Type B pancreatic cell (in vitro differentiated cells): ENCODE measurements at regions not wholly inside any gene's neighbourhood (a gene's known extent, or its start where the extent isn't known, plus 50 kb on each side); places are given as distances from the start of the nearest gene placed in this dataset.

ENCODE experiments used
- DNase-seq: peaks from one replicate; pipeline ENCODE4 v3.0.0; 2021; ENCODE audit warnings: mixed read lengths; ENCODE audit not compliant: unreplicated experiment; ENCODE audit errors: extremely low spot score
- H3K27ac Mint-ChIP-seq: 2 replicates; pipeline ENCODE4 v1.8.0; 2021; ENCODE audit warnings: mild to moderate bottlenecking, mixed read lengths
- H3K27me3 Mint-ChIP-seq: 2 replicates; pipeline ENCODE4 v1.8.0; 2021; ENCODE audit warnings: mixed read lengths
- H3K36me3 Mint-ChIP-seq: 2 replicates; pipeline ENCODE4 v1.8.0; 2021; ENCODE audit warnings: mixed read lengths
- H3K4me1 Mint-ChIP-seq: one replicate; pipeline ENCODE4 v1.8.0; 2021; ENCODE audit warnings: mixed read lengths; ENCODE audit not compliant: unreplicated experiment
- H3K4me3 Mint-ChIP-seq: 2 replicates; pipeline ENCODE4 v1.8.0; 2021; ENCODE audit warnings: mild to moderate bottlenecking, mixed read lengths
- H3K9me3 Mint-ChIP-seq: 2 replicates; pipeline ENCODE4 v1.8.0; 2021; ENCODE audit warnings: mixed read lengths
- TF ChIP-seq, protein P1 (sequence below): fragments of 200-600 bp; sonication (generic); conservative IDR thresholded peaks from 2 replicates; pipeline ENCODE4 v1.5.0; 2021; ENCODE audit warnings: antibody characterized with exemption, mild to moderate bottlenecking

DNA sequence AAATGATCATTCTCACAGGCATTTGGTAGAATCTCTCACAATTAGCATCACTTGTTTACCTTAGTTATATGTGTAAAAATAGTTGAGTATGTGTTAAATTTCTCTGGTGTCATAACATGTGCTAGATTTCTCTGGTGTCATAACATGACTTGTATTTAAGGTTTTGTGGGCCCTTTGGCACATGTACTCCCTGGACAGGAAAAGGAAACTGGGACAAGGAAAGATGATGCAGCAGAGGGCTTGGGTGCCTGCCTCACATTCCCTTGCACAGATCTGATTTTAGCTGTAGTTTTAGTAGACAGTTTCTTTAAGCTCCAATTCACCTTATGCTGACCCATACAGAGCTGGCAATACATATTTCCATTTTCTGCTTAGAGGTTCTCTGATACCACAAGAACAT is 726.0 kb downstream of the C4orf33 start:
- Mint-ChIP-seq H3K27ac (no peak overlapping the region), H3K4me3 (no peak overlapping the region), H3K27me3 (no peaks in the 10 kb centered on the region), H3K36me3 (no peaks in the 10 kb centered on the region), H3K4me1 (peaks cover 3% of the 10 kb centered on the region), H3K9me3 (peaks cover 4% of the 10 kb centered on the region)
- DNase-seq = no peak
- TF ChIP-seq, protein P1, sequence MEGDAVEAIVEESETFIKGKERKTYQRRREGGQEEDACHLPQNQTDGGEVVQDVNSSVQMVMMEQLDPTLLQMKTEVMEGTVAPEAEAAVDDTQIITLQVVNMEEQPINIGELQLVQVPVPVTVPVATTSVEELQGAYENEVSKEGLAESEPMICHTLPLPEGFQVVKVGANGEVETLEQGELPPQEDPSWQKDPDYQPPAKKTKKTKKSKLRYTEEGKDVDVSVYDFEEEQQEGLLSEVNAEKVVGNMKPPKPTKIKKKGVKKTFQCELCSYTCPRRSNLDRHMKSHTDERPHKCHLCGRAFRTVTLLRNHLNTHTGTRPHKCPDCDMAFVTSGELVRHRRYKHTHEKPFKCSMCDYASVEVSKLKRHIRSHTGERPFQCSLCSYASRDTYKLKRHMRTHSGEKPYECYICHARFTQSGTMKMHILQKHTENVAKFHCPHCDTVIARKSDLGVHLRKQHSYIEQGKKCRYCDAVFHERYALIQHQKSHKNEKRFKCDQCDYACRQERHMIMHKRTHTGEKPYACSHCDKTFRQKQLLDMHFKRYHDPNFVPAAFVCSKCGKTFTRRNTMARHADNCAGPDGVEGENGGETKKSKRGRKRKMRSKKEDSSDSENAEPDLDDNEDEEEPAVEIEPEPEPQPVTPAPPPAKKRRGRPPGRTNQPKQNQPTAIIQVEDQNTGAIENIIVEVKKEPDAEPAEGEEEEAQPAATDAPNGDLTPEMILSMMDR = no peak

DNA sequence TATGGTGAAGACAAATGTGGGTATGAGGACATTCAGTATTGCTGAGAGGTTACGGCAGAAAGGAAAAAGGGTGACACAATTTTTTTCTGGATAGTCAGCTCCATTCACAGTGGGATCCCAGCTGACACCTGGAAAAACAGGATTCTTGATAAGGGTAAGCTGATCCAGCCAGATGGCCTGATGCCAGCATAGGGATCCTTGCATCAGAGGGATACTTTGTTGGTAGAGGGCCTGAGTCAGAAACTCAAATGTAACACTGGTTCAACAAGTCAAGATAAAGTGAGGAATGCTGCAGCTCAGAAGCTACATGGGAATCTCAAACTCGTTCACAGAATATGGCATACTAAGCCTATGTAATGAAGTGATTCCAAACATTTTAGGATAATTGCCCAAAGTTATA is 726.7 kb downstream of the C4orf33 start:
- Mint-ChIP-seq H3K27me3 (no peaks in the 10 kb centered on the region), H3K36me3 (no peaks in the 10 kb centered on the region), H3K4me3 (no peak overlapping the region), H3K9me3 (peaks cover 4% of the 10 kb centered on the region), H3K4me1 (peaks cover 3% of the 10 kb centered on the region), H3K27ac (no peak overlapping the region)
- TF ChIP-seq, protein P1 = no peak
- no peak for DNase-seq

DNA sequence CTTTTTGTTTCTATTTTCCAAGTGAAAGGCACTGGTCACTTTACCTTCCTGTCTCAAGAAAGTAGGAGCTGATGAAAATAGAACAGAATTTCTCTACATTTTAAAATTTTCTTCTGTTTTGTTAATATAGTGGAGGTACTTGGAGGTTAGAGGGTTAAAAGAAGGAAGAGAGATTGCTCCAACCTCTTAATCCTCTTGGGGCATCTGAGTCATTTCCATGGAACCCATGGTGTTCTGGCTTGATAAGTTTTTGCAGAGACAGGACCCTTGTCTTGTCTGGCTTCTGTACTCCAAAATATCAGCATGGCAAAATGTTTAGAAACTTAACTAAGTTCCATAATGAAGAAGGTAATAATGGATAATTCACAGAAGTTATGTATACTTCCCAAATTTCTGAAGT is 727.2 kb downstream of the C4orf33 start:
- no peak for DNase-seq
- H3K36me3 Mint-ChIP-seq = no peaks in the 10 kb centered on the region
- TF ChIP-seq, protein P1 = no peak
- H3K4me1 Mint-ChIP-seq = peaks cover 3% of the 10 kb centered on the region
- no peaks in the 10 kb centered on the region for H3K27me3 Mint-ChIP-seq
- H3K4me3 Mint-ChIP-seq = no peak overlapping the region
- H3K27ac Mint-ChIP-seq = no peak overlapping the region
- H3K9me3 Mint-ChIP-seq = peaks cover 4% of the 10 kb centered on the region

DNA sequence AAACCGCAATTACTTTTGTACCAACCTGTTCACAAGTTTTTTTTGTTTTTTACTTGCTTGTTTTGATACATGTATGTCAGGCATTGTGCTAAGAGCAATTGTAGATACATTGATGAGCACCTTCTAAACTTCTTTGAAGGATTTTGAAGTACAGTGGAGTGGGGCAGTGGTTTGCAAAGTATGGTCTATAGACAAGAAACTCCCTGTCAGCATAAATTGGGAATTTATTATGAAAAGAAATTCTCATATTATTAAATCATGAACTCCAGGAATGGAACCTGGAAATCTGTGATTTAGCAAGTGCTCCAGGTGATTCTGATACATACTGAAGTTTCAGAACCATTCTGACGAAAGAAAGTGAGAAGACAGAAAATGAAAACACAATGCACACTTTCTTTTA is 733.4 kb downstream of the C4orf33 start:
- TF ChIP-seq, protein P1 = no peak
- Mint-ChIP-seq H3K36me3 (no peaks in the 10 kb centered on the region), H3K27ac (no peak overlapping the region), H3K9me3 (no peaks in the 10 kb centered on the region), H3K27me3 (no peaks in the 10 kb centered on the region), H3K4me1 (no peaks in the 10 kb centered on the region), H3K4me3 (no peak overlapping the region)
- DNase-seq = no peak

DNA sequence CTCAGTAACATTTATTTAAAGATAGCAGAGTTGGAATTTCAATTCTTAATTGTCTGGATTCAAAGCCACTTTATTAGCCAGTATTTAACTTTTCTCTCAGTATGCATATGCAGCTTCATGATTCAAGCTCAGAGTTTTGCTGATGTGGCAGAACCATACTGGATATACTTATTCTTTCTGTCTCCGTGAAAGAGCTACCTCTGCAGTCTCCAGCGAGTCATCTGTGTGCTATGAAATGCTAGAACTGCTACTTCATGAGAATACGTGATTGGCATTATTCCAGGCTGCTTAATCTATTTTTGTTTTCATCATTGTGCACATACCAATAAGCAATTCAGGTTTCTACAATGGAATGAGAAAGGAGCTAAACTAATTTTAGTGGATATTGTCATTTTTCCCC is 743.7 kb downstream of the C4orf33 start:
- H3K4me3 Mint-ChIP-seq = no peak overlapping the region
- H3K27ac Mint-ChIP-seq = no peak overlapping the region
- H3K36me3 Mint-ChIP-seq = no peaks in the 10 kb centered on the region
- H3K9me3 Mint-ChIP-seq = no peaks in the 10 kb centered on the region
- no peaks in the 10 kb centered on the region for H3K4me1 Mint-ChIP-seq
- H3K27me3 Mint-ChIP-seq = no peaks in the 10 kb centered on the region
- DNase-seq = no peak
- TF ChIP-seq, protein P1 = no peak

DNA sequence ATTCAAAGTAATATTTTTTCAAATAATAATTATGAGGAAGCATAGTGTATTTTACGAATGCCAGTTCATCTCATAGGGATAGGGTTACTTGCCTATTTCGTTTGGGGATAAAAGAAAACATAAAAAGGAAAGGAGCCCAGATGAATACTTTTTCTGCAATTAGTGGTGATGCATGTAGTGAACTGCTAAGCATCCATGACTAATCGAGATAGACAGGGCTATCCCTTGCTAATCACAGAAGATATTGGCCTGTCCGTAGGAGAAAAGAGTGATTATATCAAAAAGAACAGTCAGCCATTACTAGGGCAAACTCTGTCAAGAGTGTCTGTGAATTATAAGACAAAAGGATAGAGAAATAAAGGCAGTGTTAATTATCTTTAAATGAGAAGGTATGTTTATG is 746.1 kb downstream of the C4orf33 start:
- Mint-ChIP-seq H3K27me3 (no peaks in the 10 kb centered on the region), H3K4me1 (no peaks in the 10 kb centered on the region), H3K36me3 (no peaks in the 10 kb centered on the region), H3K9me3 (no peaks in the 10 kb centered on the region), H3K4me3 (no peak overlapping the region), H3K27ac (no peak overlapping the region)
- DNase-seq = no peak
- TF ChIP-seq, protein P1 = no peak
